ENCODE measurements at regions not wholly inside any gene's neighbourhood (a gene's known extent, or its start where the extent isn't known, plus 50 kb on each side); places are given as distances from the start of the nearest gene placed in this dataset.
"Not testable (repeated sequence)": the region's sequence is repeated elsewhere in the genome, so short reads cannot be mapped to it uniquely, and the experiment has no call there.

DNA sequence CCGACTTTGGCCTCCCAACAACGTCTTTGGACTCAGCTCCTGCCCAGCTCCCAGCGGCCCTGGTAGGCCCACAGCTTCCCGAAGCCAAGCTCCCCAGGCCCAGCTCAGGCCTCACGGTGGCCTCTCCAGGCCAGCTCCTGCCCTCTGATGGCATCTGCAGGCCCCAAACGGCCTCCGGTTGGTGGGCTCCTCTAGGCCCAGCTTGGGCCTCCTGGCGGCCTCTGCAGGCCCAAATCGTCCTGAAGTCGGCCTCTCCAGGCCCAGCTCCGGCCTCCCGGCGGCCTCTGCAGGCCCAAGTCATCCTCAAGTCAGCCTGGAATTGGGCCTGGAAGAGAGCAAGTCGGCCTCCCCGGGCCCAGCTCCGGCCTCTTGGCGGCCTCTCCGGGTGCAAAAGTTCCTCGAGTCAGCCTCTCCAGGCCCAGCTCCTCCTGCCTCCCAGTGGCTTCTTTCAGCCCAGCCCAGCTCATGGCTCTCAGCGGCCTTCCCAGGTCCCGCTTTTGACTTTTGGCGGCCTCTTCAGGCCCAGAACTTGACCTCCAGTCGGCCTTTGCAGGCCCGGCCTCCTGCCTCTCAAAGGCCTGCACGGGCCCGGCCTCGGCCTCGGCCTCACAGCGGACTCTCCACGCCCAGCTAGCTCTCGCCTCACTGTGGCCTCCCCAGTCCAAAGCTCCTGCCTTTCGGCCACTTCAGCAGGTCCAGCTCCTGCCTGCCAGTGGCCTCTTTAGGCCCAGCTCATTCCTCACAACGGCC, 50.9 kb upstream of the METTL14 start:
- TF ChIP-seq, protein P1, sequence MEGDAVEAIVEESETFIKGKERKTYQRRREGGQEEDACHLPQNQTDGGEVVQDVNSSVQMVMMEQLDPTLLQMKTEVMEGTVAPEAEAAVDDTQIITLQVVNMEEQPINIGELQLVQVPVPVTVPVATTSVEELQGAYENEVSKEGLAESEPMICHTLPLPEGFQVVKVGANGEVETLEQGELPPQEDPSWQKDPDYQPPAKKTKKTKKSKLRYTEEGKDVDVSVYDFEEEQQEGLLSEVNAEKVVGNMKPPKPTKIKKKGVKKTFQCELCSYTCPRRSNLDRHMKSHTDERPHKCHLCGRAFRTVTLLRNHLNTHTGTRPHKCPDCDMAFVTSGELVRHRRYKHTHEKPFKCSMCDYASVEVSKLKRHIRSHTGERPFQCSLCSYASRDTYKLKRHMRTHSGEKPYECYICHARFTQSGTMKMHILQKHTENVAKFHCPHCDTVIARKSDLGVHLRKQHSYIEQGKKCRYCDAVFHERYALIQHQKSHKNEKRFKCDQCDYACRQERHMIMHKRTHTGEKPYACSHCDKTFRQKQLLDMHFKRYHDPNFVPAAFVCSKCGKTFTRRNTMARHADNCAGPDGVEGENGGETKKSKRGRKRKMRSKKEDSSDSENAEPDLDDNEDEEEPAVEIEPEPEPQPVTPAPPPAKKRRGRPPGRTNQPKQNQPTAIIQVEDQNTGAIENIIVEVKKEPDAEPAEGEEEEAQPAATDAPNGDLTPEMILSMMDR (IDR thresholded peaks at IDR 0.05): not testable (repeated sequence)
- TF ChIP-seq POLR2AphosphoS5 (IDR thresholded peaks at IDR 0.05; ENCODE audit: low read depth, low read length); CHD2 (IDR thresholded peaks at IDR 0.05; ENCODE audit: low read length, partially characterized antibody); MAX (IDR thresholded peaks at IDR 0.05; ENCODE audit: low read depth); TAF1 (IDR thresholded peaks at IDR 0.05; ENCODE audit: borderline replicate concordance, low read depth, low read length); RFX5 (IDR thresholded peaks at IDR 0.05; ENCODE audit: low read length); SIN3A (IDR thresholded peaks at IDR 0.05; ENCODE audit: borderline replicate concordance, low read depth, low read length); FOXM1 (IDR thresholded peaks at IDR 0.05; ENCODE audit: low read depth); JUND (IDR thresholded peaks at IDR 0.05); RXRA (IDR thresholded peaks at IDR 0.05; ENCODE audit: borderline replicate concordance, low read depth): not testable (repeated sequence)
- TF ChIP-seq, protein P2, sequence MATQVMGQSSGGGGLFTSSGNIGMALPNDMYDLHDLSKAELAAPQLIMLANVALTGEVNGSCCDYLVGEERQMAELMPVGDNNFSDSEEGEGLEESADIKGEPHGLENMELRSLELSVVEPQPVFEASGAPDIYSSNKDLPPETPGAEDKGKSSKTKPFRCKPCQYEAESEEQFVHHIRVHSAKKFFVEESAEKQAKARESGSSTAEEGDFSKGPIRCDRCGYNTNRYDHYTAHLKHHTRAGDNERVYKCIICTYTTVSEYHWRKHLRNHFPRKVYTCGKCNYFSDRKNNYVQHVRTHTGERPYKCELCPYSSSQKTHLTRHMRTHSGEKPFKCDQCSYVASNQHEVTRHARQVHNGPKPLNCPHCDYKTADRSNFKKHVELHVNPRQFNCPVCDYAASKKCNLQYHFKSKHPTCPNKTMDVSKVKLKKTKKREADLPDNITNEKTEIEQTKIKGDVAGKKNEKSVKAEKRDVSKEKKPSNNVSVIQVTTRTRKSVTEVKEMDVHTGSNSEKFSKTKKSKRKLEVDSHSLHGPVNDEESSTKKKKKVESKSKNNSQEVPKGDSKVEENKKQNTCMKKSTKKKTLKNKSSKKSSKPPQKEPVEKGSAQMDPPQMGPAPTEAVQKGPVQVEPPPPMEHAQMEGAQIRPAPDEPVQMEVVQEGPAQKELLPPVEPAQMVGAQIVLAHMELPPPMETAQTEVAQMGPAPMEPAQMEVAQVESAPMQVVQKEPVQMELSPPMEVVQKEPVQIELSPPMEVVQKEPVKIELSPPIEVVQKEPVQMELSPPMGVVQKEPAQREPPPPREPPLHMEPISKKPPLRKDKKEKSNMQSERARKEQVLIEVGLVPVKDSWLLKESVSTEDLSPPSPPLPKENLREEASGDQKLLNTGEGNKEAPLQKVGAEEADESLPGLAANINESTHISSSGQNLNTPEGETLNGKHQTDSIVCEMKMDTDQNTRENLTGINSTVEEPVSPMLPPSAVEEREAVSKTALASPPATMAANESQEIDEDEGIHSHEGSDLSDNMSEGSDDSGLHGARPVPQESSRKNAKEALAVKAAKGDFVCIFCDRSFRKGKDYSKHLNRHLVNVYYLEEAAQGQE (IDR thresholded peaks at IDR 0.05; ENCODE audit: low read depth, low read length): not testable (repeated sequence)
- TF ChIP-seq, protein P3, sequence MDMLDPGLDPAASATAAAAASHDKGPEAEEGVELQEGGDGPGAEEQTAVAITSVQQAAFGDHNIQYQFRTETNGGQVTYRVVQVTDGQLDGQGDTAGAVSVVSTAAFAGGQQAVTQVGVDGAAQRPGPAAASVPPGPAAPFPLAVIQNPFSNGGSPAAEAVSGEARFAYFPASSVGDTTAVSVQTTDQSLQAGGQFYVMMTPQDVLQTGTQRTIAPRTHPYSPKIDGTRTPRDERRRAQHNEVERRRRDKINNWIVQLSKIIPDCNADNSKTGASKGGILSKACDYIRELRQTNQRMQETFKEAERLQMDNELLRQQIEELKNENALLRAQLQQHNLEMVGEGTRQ (IDR thresholded peaks at IDR 0.05; ENCODE audit: borderline replicate concordance, low read depth, low read length): not testable (repeated sequence)

All from SK-N-SH (cell line).